CD4-positive, alpha-beta T cell (primary cell): ENCODE measurements at regions not wholly inside any gene's neighbourhood (a gene's known extent, or its start where the extent isn't known, plus 50 kb on each side); places are given as distances from the start of the nearest gene placed in this dataset.

Source experiments
- ATAC-seq: fragments of 200-7000 bp; cut with Tn5 transposase; one replicate; pipeline ENCODE4 v1.10.0; 2022; ENCODE audit warnings: mild to moderate bottlenecking; ENCODE audit not compliant: poor library complexity
- CTCF ChIA-PET: fragments of 350-600 bp; sonication (Branson Sonifier 250); formaldehyde crosslinking; loops from one replicate; lab custom pipeline; 2021; ENCODE audit warnings: antibody characterized with exemption, inconsistent platforms; lab: Charles Lee
- POLR2A ChIA-PET: fragments of 350-600 bp; sonication (Branson Sonifier 250); formaldehyde crosslinking; loops from one replicate; lab custom pipeline; 2021; ENCODE audit warnings: antibody characterized with exemption, inconsistent platforms; lab: Charles Lee
- DNase-seq, 14 experiments: peaks; one replicate each; pipeline ENCODE4 v3.0.0-alpha.2; 2013 to 2020; ENCODE audit warnings: mixed read lengths in 2 of 14
- H3K27ac ChIP-seq, 2 donors: one replicate each; pipeline versions ENCODE4 v1.5.1 to v1.7.0; 2013; ENCODE audit warnings: low read length in 2 of 2, low read depth in 1 of 2, mild to moderate bottlenecking in 1 of 2
- H3K27me3 ChIP-seq, 2 experiments: 1 replicate in 1 of 2; 2 replicates in 1 of 2; pipeline versions ENCODE4 v1.6.1 to v1.7.0; 2013; ENCODE audit warnings: low read length in 2 of 2, control low read depth in 1 of 2, mild to moderate bottlenecking in 1 of 2, moderate library complexity in 1 of 2; ENCODE audit not compliant: insufficient read depth in 2 of 2, control insufficient read depth in 1 of 2
- H3K36me3 ChIP-seq: one replicate; pipeline ENCODE4 v1.6.1; 2013; ENCODE audit warnings: low read length, control low read depth; ENCODE audit not compliant: insufficient read depth
- H3K4me1 ChIP-seq: one replicate; pipeline ENCODE4 v1.6.1; 2013; ENCODE audit warnings: low read length, control low read depth; ENCODE audit not compliant: insufficient read depth
- H3K4me3 ChIP-seq: one replicate; pipeline ENCODE4 v1.5.1; 2013; ENCODE audit warnings: mild to moderate bottlenecking, low read length, moderate library complexity
- H3K9me3 ChIP-seq, 2 experiments: 1 replicate in 1 of 2; 2 replicates in 1 of 2; pipeline versions ENCODE4 v1.6.1 to v1.7.0; 2013; ENCODE audit warnings: low read length in 2 of 2, mild to moderate bottlenecking in 2 of 2, control low read depth in 1 of 2, moderate library complexity in 1 of 2; ENCODE audit not compliant: control insufficient read depth in 1 of 2, insufficient read depth in 1 of 2
- H3K27ac Mint-ChIP-seq: one replicate; pipeline ENCODE4 v1.8.0; 2020; ENCODE audit warnings: mixed read lengths
- H3K27me3 Mint-ChIP-seq: one replicate; pipeline ENCODE4 v1.8.0; 2021; ENCODE audit warnings: mixed read lengths
- H3K36me3 Mint-ChIP-seq: one replicate; pipeline ENCODE4 v1.8.0; 2021; ENCODE audit warnings: low read depth, mixed read lengths
- H3K4me1 Mint-ChIP-seq: one replicate; pipeline ENCODE4 v1.8.0; 2021; ENCODE audit warnings: low read depth, mixed read lengths
- H3K4me3 Mint-ChIP-seq: one replicate; pipeline ENCODE4 v1.8.0; 2020; ENCODE audit warnings: mild to moderate bottlenecking, mixed read lengths
- H3K9me3 Mint-ChIP-seq: one replicate; pipeline ENCODE4 v1.8.0; 2020; ENCODE audit warnings: mixed read lengths
- CTCF ChIP-seq: fragments of 200-600 bp; IDR thresholded peaks from one replicate; pipeline ENCODE4 v1.8.0; 2022; ENCODE audit warnings: antibody characterized with exemption, mild to moderate bottlenecking
- intact Hi-C, 2 experiments: fragments of 100-400 bp; cut with DNase I in 1 of 2; cut with micrococcal nuclease in 1 of 2; formaldehyde crosslinking; loops; one replicate each; pipeline versions ENCODE4 v1.15.1 to v1.9.0; 2023 to 2025; cut with DNase I, micrococcal nuclease

GRCh38 chr3:170697131-170697530 lies 111.3 kb upstream of the SLC7A14 start:
- Mint-ChIP-seq H3K36me3 (no peaks in the 10 kb centered on the region), H3K4me1 (no peaks in the 10 kb centered on the region), H3K27ac (no peak overlapping the region), H3K27me3 (no peaks in the 10 kb centered on the region), H3K4me3 (no peak overlapping the region), H3K9me3 (no peaks in the 10 kb centered on the region)
- DNase-seq = no peak
- ATAC-seq = no peak
- no peaks in the 10 kb centered on the region for H3K27me3 ChIP-seq
- no peaks in the 10 kb centered on the region for H3K36me3 ChIP-seq
- intact Hi-C loops = loop anchor here in 1 of 2 experiments (10.0 kb wide), 1 partner anchor 832 kb away; the partner anchor contains the start of gene LRRC31
- CTCF ChIA-PET = no interaction called here
- no peaks in the 10 kb centered on the region for H3K4me1 ChIP-seq
- H3K4me3 ChIP-seq = no peak overlapping the region
- H3K27ac ChIP-seq = no peak overlapping the region
- TF ChIP-seq CTCF = no peak
- no peaks in the 10 kb centered on the region for H3K9me3 ChIP-seq
- POLR2A ChIA-PET = no interaction called here

- no peak for TF ChIP-seq CTCF
- no peak overlapping the region for H3K4me3 Mint-ChIP-seq
- H3K4me3 ChIP-seq = no peak overlapping the region
- no peaks in the 10 kb centered on the region for H3K4me1 ChIP-seq
- no peaks in the 10 kb centered on the region for H3K36me3 Mint-ChIP-seq
- DNase-seq = no peak
- H3K27me3 ChIP-seq = no peaks in the 10 kb centered on the region
- POLR2A ChIA-PET = no interaction called here
- H3K27me3 Mint-ChIP-seq = no peaks in the 10 kb centered on the region
- H3K27ac ChIP-seq = no peak overlapping the region
- intact Hi-C loops = loop anchor here in 1 of 2 experiments (10.0 kb wide), 1 partner anchor 831 kb away; the partner anchor contains the start of gene LRRC31
- H3K9me3 ChIP-seq = no peaks in the 10 kb centered on the region
- no peaks in the 10 kb centered on the region for H3K36me3 ChIP-seq
- no peak for ATAC-seq
- H3K27ac Mint-ChIP-seq = no peak overlapping the region
- H3K4me1 Mint-ChIP-seq = no peaks in the 10 kb centered on the region
- CTCF ChIA-PET = interaction anchor here (0.7 kb wide), 1 partner anchor 1749 kb away, joined by 3 read pairs; no protein-coding TSS in a partner anchor
- no peaks in the 10 kb centered on the region for H3K9me3 Mint-ChIP-seq
Measured at GRCh38 chr3:170695486-170696064, 109.7 kb upstream of the SLC7A14 start.

GRCh38 chr3:170692720-170693119 lies 106.8 kb upstream of the SLC7A14 start:
- TF ChIP-seq CTCF = no peak
- ATAC-seq (no peak), DNase-seq (no peak)
- ChIA-PET CTCF (no interaction called here), POLR2A (no interaction called here)
- Mint-ChIP-seq H3K27me3 (no peaks in the 10 kb centered on the region), H3K4me3 (no peak overlapping the region), H3K9me3 (no peaks in the 10 kb centered on the region), H3K4me1 (no peaks in the 10 kb centered on the region), H3K27ac (no peak overlapping the region), H3K36me3 (no peaks in the 10 kb centered on the region)
- Histone ChIP-seq H3K27me3 (no peaks in the 10 kb centered on the region), H3K9me3 (no peaks in the 10 kb centered on the region), H3K36me3 (no peaks in the 10 kb centered on the region), H3K27ac (no peak overlapping the region), H3K4me1 (no peaks in the 10 kb centered on the region), H3K4me3 (no peak overlapping the region)
- intact Hi-C loops = loop anchor here in 1 of 2 experiments (5.0 to 10.0 kb wide), 2 partner anchors 385 to 828 kb away; partner anchors contain the start of gene LRRC31
